GM19035 (cell line): ENCODE measurements at regions not wholly inside any gene's neighbourhood (a gene's known extent, or its start where the extent isn't known, plus 50 kb on each side); places are given as distances from the start of the nearest gene placed in this dataset.
"Not testable (repeated sequence)": the region's sequence is repeated elsewhere in the genome, so short reads cannot be mapped to it uniquely, and the experiment has no call there.

ENCODE experiments used
- ATAC-seq: cut with Tn5 transposase; IDR thresholded peaks from one replicate; pipeline ENCODE4 v1.9.1; 2021; ENCODE audit not compliant: unreplicated experiment

DNA sequence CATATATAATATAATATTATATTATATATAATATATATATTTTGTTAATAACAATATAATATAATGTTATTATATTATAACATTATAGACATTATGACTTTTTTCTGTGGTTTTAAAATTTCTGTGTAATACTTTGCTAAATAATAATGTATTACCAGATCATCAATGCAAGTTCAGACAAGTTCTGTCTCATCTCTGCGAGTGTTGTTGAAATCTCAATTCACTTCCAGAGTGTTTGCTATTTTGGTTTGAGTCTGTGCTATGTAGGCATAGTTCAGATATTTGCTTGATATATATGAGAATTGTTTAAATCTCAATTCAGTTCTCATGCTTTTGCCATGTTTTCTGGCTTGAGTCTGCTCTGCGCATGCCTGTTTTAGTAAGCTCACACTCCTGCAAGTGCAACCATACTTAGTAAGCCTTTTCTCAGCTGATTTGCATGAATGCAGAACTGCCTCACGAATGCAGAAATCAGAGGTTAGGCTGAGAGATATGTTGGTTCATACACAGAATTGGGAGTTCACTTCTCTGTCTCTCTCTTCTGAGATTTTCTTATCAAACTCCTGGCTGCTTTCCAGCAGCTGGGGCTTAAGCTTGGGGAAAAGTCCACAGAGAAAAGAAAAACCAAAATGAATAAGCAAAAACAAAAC lies 830.2 kb upstream of the SORCS1 start:
- ATAC-seq: no peak

GRCh38 chr10:107986571-107986970 lies 822.1 kb upstream of the SORCS1 start:
- no peak for ATAC-seq

GRCh38 chr10:107984581-107984980 lies 820.1 kb upstream of the SORCS1 start:
- ATAC-seq: no peak

- ATAC-seq: no peak
These were observed 819.6 kb upstream of the SORCS1 start for GRCh38 chr10:107984149-107984548.

GRCh38 chr10:107978455-107978854 lies 813.9 kb upstream of the SORCS1 start:
- ATAC-seq: no peak

GRCh38 chr10:107971973-107972372 lies 807.5 kb upstream of the SORCS1 start:
- ATAC-seq: no peak

DNA sequence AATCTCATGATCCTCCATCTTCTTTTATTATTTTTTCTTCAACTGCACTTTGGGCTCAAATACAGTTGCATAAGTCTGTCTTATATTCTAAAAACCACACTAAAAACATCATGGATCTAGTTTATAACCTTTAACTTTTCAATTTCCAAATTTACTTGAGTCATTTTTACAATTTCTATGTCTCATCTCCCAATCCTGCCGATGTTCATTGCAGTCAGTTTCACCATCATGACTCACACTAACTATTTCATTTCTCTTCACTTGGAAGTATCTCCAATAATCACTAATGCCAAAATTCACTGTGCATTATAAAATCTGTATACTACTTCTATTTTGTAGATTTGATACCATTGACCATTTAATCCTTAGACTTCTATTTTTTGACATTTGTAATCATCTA lies 806.9 kb upstream of the SORCS1 start:
- no peak for ATAC-seq

GRCh38 chr10:107970512-107970911 lies 806.0 kb upstream of the SORCS1 start:
- ATAC-seq: no peak

DNA sequence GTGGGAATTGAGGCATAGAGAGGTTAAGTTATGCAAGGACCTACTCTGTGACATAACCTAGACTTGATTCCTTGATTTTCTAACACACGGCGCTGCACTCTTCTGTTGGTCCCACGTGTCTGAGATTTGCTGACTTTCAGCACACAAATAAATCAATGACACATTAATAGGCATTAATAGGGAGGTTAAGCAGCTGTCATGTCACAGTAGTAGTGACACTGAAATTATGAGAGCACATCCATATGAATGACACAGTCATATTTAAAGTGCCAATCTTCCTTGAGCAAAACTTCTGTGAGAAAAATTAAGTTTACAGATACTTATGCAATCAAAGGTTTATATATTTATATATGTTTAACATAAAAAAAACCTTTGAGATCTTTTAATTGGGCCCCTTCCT lies 805.4 kb upstream of the SORCS1 start:
- ATAC-seq: no peak

- ATAC-seq: no peak
These were observed 802.3 kb upstream of the SORCS1 start for GRCh38 chr10:107966826-107967225.

- no peak for ATAC-seq
These were observed 788.4 kb upstream of the SORCS1 start for GRCh38 chr10:107952649-107953556.

DNA sequence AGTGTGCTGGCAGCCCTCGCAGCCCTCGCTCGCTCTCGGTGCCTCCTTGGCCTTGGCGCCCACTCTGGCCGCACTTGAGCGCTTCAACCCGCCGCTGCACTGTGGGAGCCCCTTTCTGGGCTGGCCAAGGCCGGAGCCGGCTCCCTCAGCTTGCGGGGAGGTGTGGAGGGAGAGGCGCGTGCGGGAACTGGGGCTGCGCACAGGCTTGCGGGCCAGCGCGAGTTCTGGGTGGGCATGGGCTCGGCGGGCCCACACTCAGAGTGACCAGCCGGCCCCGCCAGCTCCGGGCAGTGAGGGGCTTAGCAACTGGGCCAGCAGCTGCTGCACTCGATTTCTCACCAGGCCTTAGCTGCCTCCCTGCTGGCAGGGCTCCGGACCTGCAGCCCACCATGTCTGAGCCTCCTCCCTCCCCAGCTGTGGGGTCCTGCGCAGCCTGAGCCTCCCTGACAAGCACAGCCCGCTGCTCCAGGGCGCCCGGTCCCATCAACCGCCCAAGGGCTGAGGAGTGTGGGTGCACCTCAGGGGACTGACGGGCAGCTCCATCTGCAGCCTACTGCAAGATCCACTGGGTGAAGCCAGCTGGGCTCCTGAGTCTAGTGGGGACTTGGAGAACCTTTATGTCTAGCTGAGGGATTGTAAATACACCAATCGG lies 786.0 kb upstream of the SORCS1 start:
- not testable (repeated sequence) for ATAC-seq

GRCh38 chr10:107942826-107943225 lies 778.3 kb upstream of the SORCS1 start:
- ATAC-seq: no peak

DNA sequence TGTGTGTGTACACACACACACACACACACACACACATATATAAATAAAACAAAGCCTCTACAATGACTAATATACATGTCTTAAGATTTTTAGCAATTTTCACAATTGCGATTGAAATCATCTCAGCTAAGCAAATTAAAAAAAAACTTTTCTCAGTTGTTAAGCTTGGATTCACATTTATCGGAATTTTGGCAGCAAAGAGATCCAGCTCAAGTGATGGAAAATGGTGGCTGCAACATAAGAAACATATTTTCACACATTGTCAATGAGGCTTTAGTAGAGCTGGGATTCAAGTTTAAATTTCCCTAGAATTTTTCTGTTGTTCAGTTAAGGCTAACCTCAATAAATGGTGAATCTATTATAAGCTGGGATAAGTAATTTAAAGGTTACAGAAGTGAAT lies 768.6 kb upstream of the SORCS1 start:
- ATAC-seq: no peak

GRCh38 chr10:107931808-107932207 lies 767.3 kb upstream of the SORCS1 start:
- no peak for ATAC-seq

GRCh38 chr10:107930037-107930436 lies 765.5 kb upstream of the SORCS1 start:
- no peak for ATAC-seq

DNA sequence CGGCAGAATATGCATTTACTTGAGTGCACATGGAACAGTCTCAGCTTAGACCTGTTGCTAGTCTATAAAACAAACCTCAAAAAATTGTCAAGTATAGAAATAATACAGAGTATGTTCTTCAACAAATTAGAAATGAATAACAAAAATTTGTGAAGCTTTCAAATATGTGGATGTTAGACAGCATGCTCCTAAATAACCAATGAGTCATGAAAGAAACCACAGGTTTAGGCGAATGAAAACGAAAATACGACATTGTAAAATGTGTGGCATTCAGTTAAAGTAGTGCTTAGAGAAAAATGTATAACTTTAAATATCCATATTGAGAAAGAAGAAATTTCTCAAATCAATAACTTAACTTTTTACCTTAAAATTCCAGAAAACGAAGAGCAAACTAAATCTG lies 760.0 kb upstream of the SORCS1 start:
- no peak for ATAC-seq

GRCh38 chr10:107919626-107920235 lies 755.2 kb upstream of the SORCS1 start:
- no peak for ATAC-seq

- ATAC-seq: no peak
These were observed 753.7 kb upstream of the SORCS1 start for GRCh38 chr10:107918171-107918570.

GRCh38 chr10:107915215-107915610 lies 750.7 kb upstream of the SORCS1 start:
- ATAC-seq: no peak

DNA sequence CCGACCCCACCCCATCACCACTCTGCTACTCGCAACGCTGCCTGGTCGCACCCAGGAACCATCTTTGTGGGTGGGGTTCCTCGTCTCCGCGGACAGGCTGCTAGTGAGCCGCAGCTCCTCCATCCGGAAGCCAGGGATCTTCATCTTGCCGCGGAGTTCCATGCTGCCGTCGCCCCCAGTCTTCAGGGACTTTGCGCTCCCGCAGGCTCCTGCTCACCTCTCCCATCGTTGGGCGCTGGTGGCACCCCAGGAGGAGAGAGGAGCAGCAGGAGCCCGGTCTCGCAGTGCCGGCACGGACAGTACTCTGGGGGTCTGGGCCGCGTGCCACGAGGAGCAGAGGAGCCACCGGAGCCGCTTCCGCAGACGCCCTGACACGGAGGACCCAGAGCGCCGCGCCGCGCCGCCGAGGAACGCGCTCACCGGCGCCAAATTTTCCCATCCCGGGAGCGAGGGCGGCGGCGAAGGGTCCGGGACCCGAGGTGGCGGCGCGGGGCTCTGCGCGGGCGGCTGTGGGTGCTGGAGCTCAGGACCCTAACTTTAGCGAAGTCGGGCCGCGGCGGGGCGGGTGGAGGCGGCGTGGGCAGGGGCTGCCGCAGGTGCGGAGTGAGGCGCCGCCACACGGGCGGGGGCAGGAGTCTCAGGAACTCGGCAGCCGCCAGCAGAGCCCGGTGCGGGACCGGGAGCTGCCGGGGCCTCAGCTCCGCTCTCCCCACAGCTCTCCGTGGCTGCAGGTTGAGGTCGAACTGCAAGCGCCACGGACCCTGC lies 750.1 kb upstream of the SORCS1 start:
- ATAC-seq: no peak
